ENCODE measurements at regions not wholly inside any gene's neighbourhood (a gene's known extent, or its start where the extent isn't known, plus 50 kb on each side); places are given as distances from the start of the nearest gene placed in this dataset.

GRCh38 chr18:23342506-23342905 lies 110.6 kb upstream of the RIOK3 start:
- H3K9ac ChIP-seq (ENCODE audit: insufficient read depth, low read depth, low read length), result no peak overlapping the region
- DNase-seq (ENCODE audit: low spot score) (no peak), ATAC-seq (no peak), FAIRE-seq (no peak)
- H4K20me1 ChIP-seq (ENCODE audit: insufficient read depth, low read length), result no peaks in the 10 kb centered on the region
- H3K27ac ChIP-seq (ENCODE audit: extremely low read length, insufficient read depth, low read length), result no peak overlapping the region
- H3K9me3 ChIP-seq (ENCODE audit: low read length), result no peaks in the 10 kb centered on the region
- H2AFZ ChIP-seq (ENCODE audit: low read length), result no peak overlapping the region
- no peaks in the 10 kb centered on the region for H3K4me1 ChIP-seq (ENCODE audit: insufficient read depth, low read length)
- intact Hi-C loops (cut with micrococcal nuclease; ENCODE audit: unreplicated experiment), result no loop called here
- 96% methylated on average over 1 of the region's 1 CpG for WGBS (ENCODE audit: low lambda C conversion rate)
- no peaks in the 10 kb centered on the region for H3K36me3 ChIP-seq (replicated peaks in 1 of 2; ENCODE audit: control insufficient read depth in 1 of 2, insufficient read depth in 2 of 2, low read length in 2 of 2)
- POLR2A ChIA-PET, result no interaction called here
- H3K4me3 ChIP-seq (replicated peaks in 1 of 3; ENCODE audit: insufficient read depth in 1 of 3, low read depth in 2 of 3, low read length in 3 of 3), result no peak overlapping the region
- no peak overlapping the region for H3K4me2 ChIP-seq (ENCODE audit: low read depth, low read length)
- no TSS peak for BruUV-seq (replicated peaks)
- H3K27me3 ChIP-seq (ENCODE audit: control insufficient read depth in 1 of 2, insufficient read depth in 2 of 2, low read length in 2 of 2), result no peaks in the 10 kb centered on the region
- in situ Hi-C loops (cut with HindIII; ENCODE audit: extremely low pct_ligation_motif_present, low pct_unique_long_range_greater_than_20kb), result no loop called here
- CTCF ChIA-PET (ENCODE audit: low intra/inter-chr PET ratio, low total read pairs), result no interaction called here
- H3K79me2 ChIP-seq (ENCODE audit: insufficient read depth, low read length), result no peaks in the 10 kb centered on the region
- no peak for TF ChIP-seq NFE2L1 (CRISPR knock-in tag; IDR thresholded peaks at IDR 0.05; ENCODE audit: borderline replicate concordance)
- no peak for TF ChIP-seq ZNF546 (CRISPR knock-in tag; conservative IDR thresholded peaks at IDR 0.05)
- TF ChIP-seq ZNF629 (CRISPR knock-in tag; conservative IDR thresholded peaks at IDR 0.05), result no peak
- TF ChIP-seq ZBTB3 (CRISPR knock-in tag; IDR thresholded peaks at IDR 0.05; ENCODE audit: borderline replicate concordance, low read depth), result no peak
- no peak for TF ChIP-seq MBNL3 (CRISPR knock-in tag; conservative IDR thresholded peaks at IDR 0.05)
- TF ChIP-seq ZNF326 (CRISPR knock-in tag; IDR thresholded peaks at IDR 0.05; ENCODE audit: borderline replicate concordance), result no peak
- TF ChIP-seq ZNF432 (CRISPR knock-in tag; IDR thresholded peaks at IDR 0.05; ENCODE audit: borderline replicate concordance), result no peak
- no peak for TF ChIP-seq ZNF639 (CRISPR knock-in tag; conservative IDR thresholded peaks at IDR 0.05)
- no peak for TF ChIP-seq ZNF276 (CRISPR knock-in tag; IDR thresholded peaks at IDR 0.05; ENCODE audit: low read depth)
- no peak for TF ChIP-seq RNF219 (CRISPR knock-in tag; IDR thresholded peaks at IDR 0.05)
- TF ChIP-seq E2F2 (CRISPR knock-in tag; IDR thresholded peaks at IDR 0.05; ENCODE audit: borderline replicate concordance), result no peak
- no peak for TF ChIP-seq LRRFIP1 (CRISPR knock-in tag; conservative IDR thresholded peaks at IDR 0.05)
- TF ChIP-seq ZNF530 (CRISPR knock-in tag; IDR thresholded peaks at IDR 0.05; ENCODE audit: low read depth), result no peak
- no peak for TF ChIP-seq PBX3 (CRISPR knock-in tag; IDR thresholded peaks at IDR 0.05; ENCODE audit: borderline replicate concordance)
